ENCODE measurements at regions not wholly inside any gene's neighbourhood (a gene's known extent, or its start where the extent isn't known, plus 50 kb on each side); places are given as distances from the start of the nearest gene placed in this dataset.

DNA sequence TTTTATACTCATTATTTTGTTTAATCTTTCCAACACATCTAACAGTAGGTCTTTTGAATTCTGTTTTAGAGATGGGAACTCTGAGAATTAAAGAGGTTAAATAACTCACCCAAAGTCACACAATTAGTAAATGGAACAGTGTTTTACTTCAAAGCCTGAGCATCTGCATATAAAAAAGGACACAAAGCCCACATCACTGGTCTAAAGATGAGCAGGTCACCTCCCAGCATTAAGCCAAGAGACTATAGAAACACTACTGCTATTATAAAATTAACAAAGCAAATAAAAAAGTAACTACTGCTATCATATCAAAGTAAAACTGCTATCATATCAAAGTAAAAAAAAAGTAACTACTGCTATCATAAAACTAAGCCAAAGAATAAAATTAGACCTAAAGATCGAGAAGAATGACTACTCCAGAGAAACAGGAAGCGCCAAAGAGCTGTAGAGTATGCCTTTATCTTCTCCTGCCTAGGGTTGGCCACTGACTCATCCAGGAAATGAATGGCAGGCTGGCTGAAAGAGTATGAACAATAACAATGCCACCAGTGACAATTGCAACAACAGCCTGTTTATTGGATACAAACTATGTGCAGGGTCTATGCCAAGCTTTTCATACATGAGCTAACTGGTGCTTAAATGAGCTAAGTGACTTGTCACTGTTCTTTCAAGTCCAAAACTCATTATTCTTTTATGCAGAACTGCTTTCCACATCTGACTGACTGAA lies 1153.0 kb upstream of the TENM4 start:
- in situ Hi-C loops (cut with HindIII; ENCODE audit: low pct_ligation_motif_present, low sequenced_read_pairs): no loop called here
- Histone ChIP-seq H3K27ac (peak overlapping the region; percentile 74), H3K27me3 (replicated peaks) (no peaks in the 10 kb centered on the region), H3K36me3 (replicated peaks) (no peaks in the 10 kb centered on the region), H3K4me3 (ENCODE audit: low read depth, low read length) (no peak overlapping the region)
- peak; percentile 88 for DNase-seq
- TF ChIP-seq, protein P1, sequence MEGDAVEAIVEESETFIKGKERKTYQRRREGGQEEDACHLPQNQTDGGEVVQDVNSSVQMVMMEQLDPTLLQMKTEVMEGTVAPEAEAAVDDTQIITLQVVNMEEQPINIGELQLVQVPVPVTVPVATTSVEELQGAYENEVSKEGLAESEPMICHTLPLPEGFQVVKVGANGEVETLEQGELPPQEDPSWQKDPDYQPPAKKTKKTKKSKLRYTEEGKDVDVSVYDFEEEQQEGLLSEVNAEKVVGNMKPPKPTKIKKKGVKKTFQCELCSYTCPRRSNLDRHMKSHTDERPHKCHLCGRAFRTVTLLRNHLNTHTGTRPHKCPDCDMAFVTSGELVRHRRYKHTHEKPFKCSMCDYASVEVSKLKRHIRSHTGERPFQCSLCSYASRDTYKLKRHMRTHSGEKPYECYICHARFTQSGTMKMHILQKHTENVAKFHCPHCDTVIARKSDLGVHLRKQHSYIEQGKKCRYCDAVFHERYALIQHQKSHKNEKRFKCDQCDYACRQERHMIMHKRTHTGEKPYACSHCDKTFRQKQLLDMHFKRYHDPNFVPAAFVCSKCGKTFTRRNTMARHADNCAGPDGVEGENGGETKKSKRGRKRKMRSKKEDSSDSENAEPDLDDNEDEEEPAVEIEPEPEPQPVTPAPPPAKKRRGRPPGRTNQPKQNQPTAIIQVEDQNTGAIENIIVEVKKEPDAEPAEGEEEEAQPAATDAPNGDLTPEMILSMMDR (IDR thresholded peaks at IDR 0.05; ENCODE audit: low read depth, low read length, missing control alignments): no peak

DNA sequence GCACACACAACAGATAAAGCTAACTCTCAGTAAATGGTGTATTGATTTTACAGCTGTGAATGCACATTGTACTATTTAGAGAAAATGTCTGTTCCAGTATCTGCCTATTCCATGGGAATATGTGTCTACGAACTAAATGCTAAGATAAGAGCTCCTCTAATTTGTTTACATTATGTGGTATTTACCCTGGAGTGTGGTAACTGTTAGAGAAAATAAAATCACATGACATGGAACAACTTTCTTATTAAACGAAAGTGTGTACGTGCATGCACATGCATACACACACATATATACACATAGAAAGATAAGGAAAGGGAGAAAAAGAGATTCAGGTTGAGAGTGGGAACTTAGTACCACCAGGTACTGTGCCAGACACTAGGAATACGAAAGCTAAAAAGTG lies 1151.7 kb upstream of the TENM4 start:
- no peak overlapping the region for H3K27ac ChIP-seq
- DNase-seq: no peak
- in situ Hi-C loops (cut with HindIII; ENCODE audit: low pct_ligation_motif_present, low sequenced_read_pairs): no loop called here
- no peaks in the 10 kb centered on the region for H3K27me3 ChIP-seq (replicated peaks)
- no peaks in the 10 kb centered on the region for H3K36me3 ChIP-seq (replicated peaks)
- H3K4me3 ChIP-seq (ENCODE audit: low read depth, low read length): no peak overlapping the region
- TF ChIP-seq, protein P1 (IDR thresholded peaks at IDR 0.05; ENCODE audit: low read depth, low read length, missing control alignments): no peak

DNA sequence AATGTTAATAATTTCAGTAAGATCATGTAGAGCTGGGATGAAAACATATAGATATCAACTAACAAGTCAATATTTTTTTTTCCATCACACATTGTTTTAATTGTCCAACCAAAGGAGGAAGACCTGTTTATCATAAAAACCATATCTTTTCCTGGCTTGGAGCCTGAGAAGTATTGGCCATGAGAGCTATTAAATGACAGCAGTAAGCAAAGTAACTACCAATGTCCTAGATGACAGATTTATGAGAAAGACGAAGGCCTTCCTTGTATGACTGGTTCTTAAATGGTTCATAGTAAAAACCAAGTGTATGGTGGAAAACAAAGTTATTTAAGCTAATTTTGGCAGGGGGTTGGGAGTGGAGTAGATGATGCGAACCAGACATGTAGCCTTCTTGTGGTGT lies 1147.1 kb upstream of the TENM4 start:
- in situ Hi-C loops (cut with HindIII; ENCODE audit: low pct_ligation_motif_present, low sequenced_read_pairs): no loop called here
- Histone ChIP-seq H3K27me3 (replicated peaks) (no peaks in the 10 kb centered on the region), H3K36me3 (replicated peaks) (no peaks in the 10 kb centered on the region), H3K27ac (no peak overlapping the region), H3K4me3 (ENCODE audit: low read depth, low read length) (no peak overlapping the region)
- no peak for DNase-seq
- TF ChIP-seq, protein P1 (IDR thresholded peaks at IDR 0.05; ENCODE audit: low read depth, low read length, missing control alignments): no peak

DNA sequence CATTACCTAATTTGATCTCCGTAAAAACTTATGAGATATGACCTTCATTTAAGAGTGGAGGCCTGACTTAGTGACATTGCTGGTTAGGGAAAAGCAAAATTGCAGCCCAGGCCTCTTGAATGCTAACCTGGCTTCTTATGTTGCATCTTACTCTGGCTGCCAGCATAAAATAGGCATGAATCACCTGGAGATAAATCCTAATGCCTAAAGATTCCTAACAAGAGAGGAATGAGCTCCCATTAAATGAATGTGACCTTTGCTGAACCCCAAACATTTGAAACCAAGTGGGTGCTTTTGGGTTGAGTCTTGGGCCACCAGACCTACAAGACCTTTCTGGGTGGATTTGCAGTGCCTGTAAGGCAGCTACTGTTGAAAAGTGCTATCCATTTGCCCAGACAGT lies 1145.6 kb upstream of the TENM4 start:
- in situ Hi-C loops (cut with HindIII; ENCODE audit: low pct_ligation_motif_present, low sequenced_read_pairs): no loop called here
- no peaks in the 10 kb centered on the region for H3K36me3 ChIP-seq (replicated peaks)
- TF ChIP-seq, protein P1 (IDR thresholded peaks at IDR 0.05; ENCODE audit: low read depth, low read length, missing control alignments): no peak
- H3K27ac ChIP-seq: no peak overlapping the region
- no peaks in the 10 kb centered on the region for H3K27me3 ChIP-seq (replicated peaks)
- H3K4me3 ChIP-seq (ENCODE audit: low read depth, low read length): no peak overlapping the region
- DNase-seq: peak; percentile 20

DNA sequence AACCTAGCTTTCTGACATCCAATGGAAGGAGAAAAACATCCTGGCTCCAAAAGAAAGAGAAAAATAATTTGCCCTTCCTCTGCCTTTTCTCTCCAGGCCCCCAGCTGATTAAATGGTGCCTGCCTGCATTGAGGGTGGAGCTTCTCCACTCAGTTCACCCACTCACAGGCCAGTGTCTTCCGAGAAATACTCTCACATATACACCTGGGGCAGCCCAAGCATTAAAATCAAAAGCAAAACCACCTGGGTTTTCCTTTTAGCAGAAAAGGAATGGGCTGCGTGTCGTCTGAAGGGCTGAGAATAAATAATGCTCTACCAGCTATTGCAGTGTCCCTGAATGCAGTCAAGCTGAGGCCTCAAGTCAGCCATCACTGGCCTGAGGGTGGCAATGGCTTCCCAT lies 1143.8 kb upstream of the TENM4 start:
- TF ChIP-seq, protein P1 (IDR thresholded peaks at IDR 0.05; ENCODE audit: low read depth, low read length, missing control alignments): no peak
- Histone ChIP-seq H3K27ac (no peak overlapping the region), H3K27me3 (replicated peaks) (no peaks in the 10 kb centered on the region), H3K36me3 (replicated peaks) (no peaks in the 10 kb centered on the region), H3K4me3 (ENCODE audit: low read depth, low read length) (no peak overlapping the region)
- DNase-seq: no peak
- in situ Hi-C loops (cut with HindIII; ENCODE audit: low pct_ligation_motif_present, low sequenced_read_pairs): no loop called here

DNA sequence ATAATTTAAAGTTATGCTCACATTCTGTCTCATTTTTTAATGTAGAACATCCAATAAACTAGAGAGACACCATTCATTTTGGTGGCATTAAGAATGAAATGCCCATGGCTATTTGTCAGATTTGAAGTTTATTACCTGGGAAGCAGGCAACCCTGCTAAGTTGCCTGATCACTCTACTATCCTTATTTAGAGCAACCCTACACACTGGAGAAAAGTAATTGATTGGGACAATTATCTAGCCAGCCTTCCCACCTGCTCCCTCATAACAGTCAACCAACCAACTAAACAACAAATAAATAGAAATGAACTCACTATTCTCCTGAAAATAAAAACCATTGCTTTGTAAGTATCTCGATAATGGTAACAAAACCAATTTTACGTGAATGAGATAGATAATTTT lies 1129.0 kb upstream of the TENM4 start:
- DNase-seq: no peak
- H3K27me3 ChIP-seq (replicated peaks): no peaks in the 10 kb centered on the region
- H3K36me3 ChIP-seq (replicated peaks): no peaks in the 10 kb centered on the region
- in situ Hi-C loops (cut with HindIII; ENCODE audit: low pct_ligation_motif_present, low sequenced_read_pairs): no loop called here
- no peak overlapping the region for H3K4me3 ChIP-seq (ENCODE audit: low read depth, low read length)
- TF ChIP-seq, protein P1 (IDR thresholded peaks at IDR 0.05; ENCODE audit: low read depth, low read length, missing control alignments): no peak
- H3K27ac ChIP-seq: no peak overlapping the region

All from brain microvascular endothelial cell (primary cell).